Endothelial cell of umbilical vein (primary cell): ENCODE measurements at regions not wholly inside any gene's neighbourhood (a gene's known extent, or its start where the extent isn't known, plus 50 kb on each side); places are given as distances from the start of the nearest gene placed in this dataset.

ENCODE experiments used
- BruUV-seq: library from RNA; stranded (reverse); fragments of 400-500 nt; replicated peaks from 2 replicates; lab custom pipeline; 2021; lab: Mats Ljungman, UMichigan
- CTCF ChIA-PET: fragments of 300-600, 350-600 bp; sonication (Branson Sonifier 250); formaldehyde crosslinking; loops from one replicate; lab custom pipeline; 2021; ENCODE audit warnings: antibody characterized with exemption, inconsistent platforms; lab: Charles Lee
- POLR2A ChIA-PET: fragments of 300-600, 350-600 bp; sonication (Branson Sonifier 250); formaldehyde crosslinking; loops from one replicate; lab custom pipeline; 2021; ENCODE audit warnings: antibody characterized with exemption, inconsistent platforms; lab: Charles Lee
- DNase-seq: peaks from one replicate; pipeline ENCODE4 v3.0.0-alpha.2; 2011; ENCODE audit warnings: low read depth, low spot score
- FAIRE-seq: peaks from 2 replicates; lab custom pipeline; 2011; peaks lifted over from hg19 to GRCh38; lab: Jason Lieb, UNC
- H2AFZ ChIP-seq: 2 replicates; pipeline ENCODE4 v1.6.0; 2012; ENCODE audit warnings: low read depth, low read length, control low read depth, inconsistent platforms
- H3K27ac ChIP-seq: 2 replicates; pipeline ENCODE4 v1.5.1; 2011; ENCODE audit warnings: low read depth, mild to moderate bottlenecking, control low read depth, low read length, moderate library complexity; ENCODE audit not compliant: insufficient read depth
- H3K27me3 ChIP-seq, 2 experiments: 2 replicates each; pipeline versions ENCODE4 v1.6.0 to v1.6.1; 2011; ENCODE audit warnings: low read length in 2 of 2, mixed read lengths in 1 of 2; ENCODE audit not compliant: control insufficient read depth in 2 of 2, insufficient read depth in 2 of 2
- H3K36me3 ChIP-seq, 2 experiments: 2 replicates in 1 of 2; 3 replicates in 1 of 2; pipeline ENCODE4 v1.5.1; 2011; ENCODE audit warnings: low read length in 2 of 2, mild to moderate bottlenecking in 1 of 2, moderate library complexity in 1 of 2; ENCODE audit not compliant: control insufficient read depth in 2 of 2, insufficient read depth in 2 of 2; ENCODE audit errors: extremely low read depth in 1 of 2
- H3K4me1 ChIP-seq: 3 replicates; pipeline ENCODE4 v1.5.1; 2011; ENCODE audit warnings: mild to moderate bottlenecking, low read length; ENCODE audit not compliant: control insufficient read depth, insufficient read depth; ENCODE audit errors: extremely low read depth
- H3K4me2 ChIP-seq: 2 replicates; pipeline ENCODE4 v1.6.1; 2011; ENCODE audit warnings: low read length, control low read depth, mixed read lengths; ENCODE audit not compliant: insufficient read depth
- H3K4me3 ChIP-seq, 3 experiments: fragments of 200-600 bp in 1 of 3; sonication (generic), shearing (Covaris generic) in 1 of 3; replicated peaks in 1 of 3; 2 replicates each; pipeline ENCODE4 v1.5.1; 2011 to 2016; ENCODE audit warnings: control low read depth in 3 of 3, low read length in 3 of 3, mild to moderate bottlenecking in 2 of 3, inconsistent platforms in 1 of 3, low read depth in 1 of 3, moderate library complexity in 1 of 3; ENCODE audit not compliant: insufficient read depth in 1 of 3
- H3K79me2 ChIP-seq: 2 replicates; pipeline ENCODE4 v1.6.0; 2012; ENCODE audit warnings: low read length, inconsistent platforms; ENCODE audit not compliant: control insufficient read depth, insufficient read depth
- H3K9ac ChIP-seq: replicated peaks from 2 replicates; pipeline ENCODE3; 2011; ENCODE audit warnings: low read length, control low read depth; ENCODE audit not compliant: insufficient read depth; ENCODE audit errors: extremely low read depth
- H3K9me1 ChIP-seq: replicated peaks from 3 replicates; pipeline ENCODE4 v1.6.0; 2011; ENCODE audit warnings: mild to moderate bottlenecking, low read length; ENCODE audit not compliant: control insufficient read depth, insufficient read depth; ENCODE audit errors: extremely low read depth
- H3K9me3 ChIP-seq: replicated peaks from 2 replicates; pipeline ENCODE4 v1.5.1; 2012; ENCODE audit warnings: low read length, inconsistent platforms; ENCODE audit not compliant: control insufficient read depth, insufficient read depth
- H4K20me1 ChIP-seq: replicated peaks from 2 replicates; pipeline ENCODE3; 2011; ENCODE audit warnings: mild to moderate bottlenecking, low read length; ENCODE audit not compliant: control insufficient read depth, insufficient read depth; ENCODE audit errors: extremely low read depth
- CTCF ChIP-seq, 2 donors: IDR thresholded peaks; 1 replicate in 1 of 2; 2 replicates in 1 of 2; pipeline ENCODE4 v1.5.1; 2011; ENCODE audit warnings: low read length in 2 of 2, mild to moderate bottlenecking in 2 of 2, moderate library complexity in 2 of 2, control low read depth in 1 of 2, inconsistent platforms in 1 of 2, low read depth in 1 of 2; ENCODE audit not compliant: insufficient read depth in 1 of 2; ENCODE audit errors: extremely low read depth in 1 of 2
- EZH2 ChIP-seq: IDR thresholded peaks from 2 replicates; pipeline ENCODE4 v1.6.1; 2012; ENCODE audit warnings: borderline replicate concordance, low read depth, mild to moderate bottlenecking, moderate library complexity, low read length, inconsistent platforms; ENCODE audit not compliant: severe bottlenecking
- FOS ChIP-seq: IDR thresholded peaks from 2 replicates; pipeline ENCODE4 v1.6.1; 2011; ENCODE audit warnings: mild to moderate bottlenecking, low read length, moderate library complexity, borderline replicate concordance; ENCODE audit not compliant: insufficient read depth
- JUN ChIP-seq: IDR thresholded peaks from 2 replicates; pipeline ENCODE4 v1.6.1; 2011; ENCODE audit warnings: borderline replicate concordance, low read depth; ENCODE audit not compliant: insufficient read length, insufficient read depth
- MAX ChIP-seq: IDR thresholded peaks from 2 replicates; pipeline ENCODE4 v1.6.1; 2011; ENCODE audit not compliant: insufficient read depth, insufficient read length
- MYC ChIP-seq: IDR thresholded peaks from one replicate; pipeline ENCODE4 v1.6.1; 2011; ENCODE audit warnings: mild to moderate bottlenecking, low read depth, low read length
- POLR2A ChIP-seq: IDR thresholded peaks from 2 replicates; pipeline ENCODE4 v1.6.1; 2012; ENCODE audit warnings: low read depth, mild to moderate bottlenecking, control low read depth, low read length
- POLR2AphosphoS5 ChIP-seq: IDR thresholded peaks from 2 replicates; pipeline ENCODE4 v1.6.1; 2012; ENCODE audit warnings: low read depth, mild to moderate bottlenecking, control low read depth, low read length, moderate library complexity; ENCODE audit not compliant: insufficient read depth
- dilution Hi-C: fragments of 300-500 bp; cut with MboI; formaldehyde crosslinking; loops from one replicate; pipeline ENCODE4 v1.15.0; 2019; ENCODE audit warnings: low sequenced_read_pairs; ENCODE audit not compliant: extremely low pct_ligation_motif_present
- intact Hi-C: fragments of 100-400 bp; cut with micrococcal nuclease; formaldehyde crosslinking; loops from one replicate; pipeline ENCODE4 v1.10.0; 2022

GRCh38 chr11:70504246-70505020 is 106.1 kb downstream of the CTTN start:
- Histone ChIP-seq H3K27ac (no peak overlapping the region), H3K4me3 (no peak overlapping the region), H3K4me2 (no peak overlapping the region), H4K20me1 (no peaks in the 10 kb centered on the region), H2AFZ (no peak overlapping the region), H3K4me1 (no peaks in the 10 kb centered on the region), H3K9me3 (no peaks in the 10 kb centered on the region), H3K27me3 (no peaks in the 10 kb centered on the region), H3K9me1 (no peaks in the 10 kb centered on the region), H3K79me2 (no peaks in the 10 kb centered on the region), H3K36me3 (no peaks in the 10 kb centered on the region), H3K9ac (no peak overlapping the region)
- FAIRE-seq: no peak
- no TSS peak for BruUV-seq
- TF ChIP-seq MYC (no peak), EZH2 (no peak), POLR2AphosphoS5 (no peak), MAX (no peak), POLR2A (no peak), CTCF (IDR thresholded peaks at IDR 0.05; ENCODE audit: extremely low read depth in 1 of 2, insufficient read depth in 1 of 2, low read depth in 1 of 2, low read length in 2 of 2) (no peak), FOS (no peak), JUN (no peak)
- ChIA-PET CTCF (no interaction called here), POLR2A (no interaction called here)
- dilution Hi-C loops: no loop called here
- intact Hi-C loops: no loop called here
- DNase-seq: no peak
